NCI-H526 treated with DMSO at 0.1 percent for 48 hours (cell line): ENCODE measurements at regions not wholly inside any gene's neighbourhood (a gene's known extent, or its start where the extent isn't known, plus 50 kb on each side); places are given as distances from the start of the nearest gene placed in this dataset.
"Not testable (repeated sequence)": the region's sequence is repeated elsewhere in the genome, so short reads cannot be mapped to it uniquely, and the experiment has no call there.

Source experiments
- DNase-seq: peaks from one replicate; lab custom pipeline; 2025; lab: John Stamatoyannopoulos, UW

GRCh38 chr5:152456815-152457443, 51.9 kb upstream of the NMUR2 start:
- DNase-seq, result no peak

GRCh38 chr5:152462021-152462721, 57.1 kb upstream of the NMUR2 start:
- DNase-seq, result no peak

- no peak for DNase-seq
Observed at GRCh38 chr5:152464048-152464447, 59.0 kb upstream of the NMUR2 start.

GRCh38 chr5:152465140-152465539, 60.1 kb upstream of the NMUR2 start:
- DNase-seq, result no peak

GRCh38 chr5:152466085-152466745, 61.1 kb upstream of the NMUR2 start:
- DNase-seq, result no peak

- no peak for DNase-seq
Observed at GRCh38 chr5:152470167-152470566, 65.1 kb upstream of the NMUR2 start.

- DNase-seq, result no peak
Observed at GRCh38 chr5:152472083-152472482, 67.0 kb upstream of the NMUR2 start.

GRCh38 chr5:152474961-152475360, 69.9 kb upstream of the NMUR2 start:
- no peak for DNase-seq

GRCh38 chr5:152477536-152477935, 72.5 kb upstream of the NMUR2 start:
- DNase-seq, result no peak

- DNase-seq, result not testable (repeated sequence)
Observed at GRCh38 chr5:152479866-152480265, 74.8 kb upstream of the NMUR2 start.

GRCh38 chr5:152480677-152481076, 75.6 kb upstream of the NMUR2 start:
- DNase-seq, result not testable (repeated sequence)

GRCh38 chr5:152487130-152487529, 82.1 kb upstream of the NMUR2 start:
- DNase-seq, result no peak

- no peak for DNase-seq
Observed at GRCh38 chr5:152488869-152489268, 83.8 kb upstream of the NMUR2 start.

GRCh38 chr5:152499814-152500535, 94.9 kb upstream of the NMUR2 start:
- DNase-seq, result no peak

- no peak for DNase-seq
Observed at GRCh38 chr5:152501294-152501693, 96.2 kb upstream of the NMUR2 start.

GRCh38 chr5:152503206-152503605, 98.1 kb upstream of the NMUR2 start:
- DNase-seq, result no peak

- peak; percentile 39 for DNase-seq
Observed at GRCh38 chr5:152505442-152506042, 100.5 kb upstream of the NMUR2 start.

- DNase-seq, result no peak
Observed at GRCh38 chr5:152511120-152511519, 106.0 kb upstream of the NMUR2 start.

GRCh38 chr5:152511531-152512132, 106.6 kb upstream of the NMUR2 start:
- DNase-seq, result no peak

GRCh38 chr5:152514827-152515397, 109.8 kb upstream of the NMUR2 start:
- no peak for DNase-seq

GRCh38 chr5:152523964-152524363, 118.9 kb upstream of the NMUR2 start:
- DNase-seq, result no peak
